ENCODE measurements at regions not wholly inside any gene's neighbourhood (a gene's known extent, or its start where the extent isn't known, plus 50 kb on each side); places are given as distances from the start of the nearest gene placed in this dataset.

- TF ChIP-seq CTCF (IDR thresholded peaks at IDR 0.05) (no peak), POLR2A (IDR thresholded peaks at IDR 0.05) (no peak)
Observed at GRCh38 chr10:3493621-3494020, 291.4 kb downstream of the KLF6 start.
